AG04450 (cell line): ENCODE measurements at regions not wholly inside any gene's neighbourhood (a gene's known extent, or its start where the extent isn't known, plus 50 kb on each side); places are given as distances from the start of the nearest gene placed in this dataset.
"Not testable (repeated sequence)": the region's sequence is repeated elsewhere in the genome, so short reads cannot be mapped to it uniquely, and the experiment has no call there.

Experiments
- CTCF ChIA-PET: fragments of 300-600, 350-600 bp; formaldehyde crosslinking; extraction: SDS; loops from one replicate; lab custom pipeline; 2022; ENCODE audit warnings: antibody characterized with exemption, inconsistent platforms; lab: Charles Lee
- POLR2A ChIA-PET: fragments of 350-600 bp; formaldehyde crosslinking; extraction: SDS; loops from one replicate; lab custom pipeline; 2021; ENCODE audit warnings: antibody characterized with exemption, inconsistent platforms; lab: Yijun Ruan, JAX
- DNase-seq: peaks from one replicate; pipeline ENCODE4 v3.0.0-alpha.2; 2011; ENCODE audit warnings: low read depth, low spot score
- H3K27ac ChIP-seq: one replicate; pipeline ENCODE4 v1.5.1; 2012; ENCODE audit warnings: low read depth, low read length, control low read depth
- H3K27me3 ChIP-seq: one replicate; pipeline ENCODE4 v1.6.0; 2012; ENCODE audit warnings: low read length; ENCODE audit not compliant: control insufficient read depth, insufficient read depth
- H3K4me3 ChIP-seq: 2 replicates; pipeline ENCODE4 v1.5.1; 2011; ENCODE audit warnings: mild to moderate bottlenecking, low read depth, low read length, control low read depth
- H3K9me3 ChIP-seq: 2 replicates; pipeline ENCODE4 v1.5.1; 2012; ENCODE audit warnings: low read length; ENCODE audit not compliant: control insufficient read depth, insufficient read depth
- TF ChIP-seq, protein P1 (sequence below): IDR thresholded peaks from 2 replicates; pipeline ENCODE4 v1.5.1; 2011; ENCODE audit warnings: low read depth, low read length, control low read depth, inconsistent platforms

DNA sequence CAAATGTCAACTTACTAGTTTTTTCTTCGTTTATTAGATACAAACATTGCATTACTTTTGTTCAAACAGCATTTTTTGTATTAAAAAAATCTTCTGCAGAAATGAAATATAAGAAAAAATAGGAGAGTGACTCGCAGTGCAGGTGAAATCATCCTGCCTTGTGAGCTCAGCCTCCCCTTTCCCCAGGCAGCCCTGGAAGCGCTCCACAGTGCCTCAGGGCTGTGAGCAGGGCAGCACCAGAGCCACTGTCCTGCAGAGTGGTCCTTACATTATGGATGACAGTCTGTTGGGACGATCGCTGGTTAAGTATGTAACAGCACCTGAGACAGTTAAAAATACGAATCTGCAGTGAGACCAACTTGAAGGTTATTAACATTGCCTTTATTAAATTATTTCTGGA lies 695.4 kb upstream of the POM121L12 start:
- no peak overlapping the region for H3K27ac ChIP-seq
- peaks cover 20% of the 10 kb centered on the region for H3K9me3 ChIP-seq
- no peaks in the 10 kb centered on the region for H3K27me3 ChIP-seq
- TF ChIP-seq, protein P1, sequence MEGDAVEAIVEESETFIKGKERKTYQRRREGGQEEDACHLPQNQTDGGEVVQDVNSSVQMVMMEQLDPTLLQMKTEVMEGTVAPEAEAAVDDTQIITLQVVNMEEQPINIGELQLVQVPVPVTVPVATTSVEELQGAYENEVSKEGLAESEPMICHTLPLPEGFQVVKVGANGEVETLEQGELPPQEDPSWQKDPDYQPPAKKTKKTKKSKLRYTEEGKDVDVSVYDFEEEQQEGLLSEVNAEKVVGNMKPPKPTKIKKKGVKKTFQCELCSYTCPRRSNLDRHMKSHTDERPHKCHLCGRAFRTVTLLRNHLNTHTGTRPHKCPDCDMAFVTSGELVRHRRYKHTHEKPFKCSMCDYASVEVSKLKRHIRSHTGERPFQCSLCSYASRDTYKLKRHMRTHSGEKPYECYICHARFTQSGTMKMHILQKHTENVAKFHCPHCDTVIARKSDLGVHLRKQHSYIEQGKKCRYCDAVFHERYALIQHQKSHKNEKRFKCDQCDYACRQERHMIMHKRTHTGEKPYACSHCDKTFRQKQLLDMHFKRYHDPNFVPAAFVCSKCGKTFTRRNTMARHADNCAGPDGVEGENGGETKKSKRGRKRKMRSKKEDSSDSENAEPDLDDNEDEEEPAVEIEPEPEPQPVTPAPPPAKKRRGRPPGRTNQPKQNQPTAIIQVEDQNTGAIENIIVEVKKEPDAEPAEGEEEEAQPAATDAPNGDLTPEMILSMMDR, result no peak
- ChIA-PET CTCF (no interaction called here), POLR2A (no interaction called here)
- DNase-seq, result no peak
- no peak overlapping the region for H3K4me3 ChIP-seq

DNA sequence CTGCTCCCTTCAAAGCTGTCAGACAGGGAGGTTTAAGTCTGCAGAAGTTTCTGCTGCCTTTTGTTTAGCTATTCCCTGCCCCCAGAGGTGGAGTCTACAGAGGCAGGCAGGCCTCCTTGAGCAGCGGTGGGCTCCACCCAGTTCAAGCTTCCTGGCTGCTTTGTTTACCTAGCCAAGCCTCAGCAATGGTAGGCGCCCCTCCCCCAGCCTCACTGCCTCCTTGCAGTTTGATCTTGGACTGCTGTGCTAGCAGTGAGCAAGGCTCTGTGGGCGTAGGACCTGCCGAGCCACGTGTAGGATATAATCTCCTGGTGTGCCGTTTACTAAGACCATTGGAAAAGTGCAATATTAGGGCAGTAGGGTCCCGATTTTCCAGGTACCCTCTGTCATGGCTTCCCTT lies 707.1 kb upstream of the POM121L12 start:
- H3K4me3 ChIP-seq, POLR2A ChIA-PET, DNase-seq, H3K27ac ChIP-seq, H3K27me3 ChIP-seq, CTCF ChIA-PET: not testable (repeated sequence)
- peaks cover 18% of the 10 kb centered on the region for H3K9me3 ChIP-seq

DNA sequence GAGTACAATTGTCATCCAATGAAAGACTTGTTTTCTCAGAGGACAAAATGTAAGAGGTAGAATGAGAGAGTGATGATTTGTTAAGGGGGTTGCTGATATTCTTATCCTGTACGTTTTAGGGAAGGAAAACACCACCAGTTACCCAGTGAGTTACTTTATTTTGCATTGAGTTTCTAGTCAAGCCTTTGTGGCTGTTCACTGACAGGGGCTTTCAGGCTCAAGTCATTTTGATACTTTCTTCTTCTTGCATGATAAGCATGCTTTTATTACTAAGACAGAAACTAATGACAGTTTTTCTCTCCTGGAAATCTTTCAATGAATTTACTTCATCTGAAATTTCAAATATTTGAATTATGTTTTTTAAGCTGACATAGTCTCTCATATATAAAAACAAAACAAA lies 710.2 kb upstream of the POM121L12 start:
- ChIA-PET CTCF (no interaction called here), POLR2A (no interaction called here)
- Histone ChIP-seq H3K9me3 (peaks cover 20% of the 10 kb centered on the region), H3K27ac (no peak overlapping the region), H3K4me3 (no peak overlapping the region), H3K27me3 (no peaks in the 10 kb centered on the region)
- TF ChIP-seq, protein P1, result no peak
- DNase-seq, result no peak

DNA sequence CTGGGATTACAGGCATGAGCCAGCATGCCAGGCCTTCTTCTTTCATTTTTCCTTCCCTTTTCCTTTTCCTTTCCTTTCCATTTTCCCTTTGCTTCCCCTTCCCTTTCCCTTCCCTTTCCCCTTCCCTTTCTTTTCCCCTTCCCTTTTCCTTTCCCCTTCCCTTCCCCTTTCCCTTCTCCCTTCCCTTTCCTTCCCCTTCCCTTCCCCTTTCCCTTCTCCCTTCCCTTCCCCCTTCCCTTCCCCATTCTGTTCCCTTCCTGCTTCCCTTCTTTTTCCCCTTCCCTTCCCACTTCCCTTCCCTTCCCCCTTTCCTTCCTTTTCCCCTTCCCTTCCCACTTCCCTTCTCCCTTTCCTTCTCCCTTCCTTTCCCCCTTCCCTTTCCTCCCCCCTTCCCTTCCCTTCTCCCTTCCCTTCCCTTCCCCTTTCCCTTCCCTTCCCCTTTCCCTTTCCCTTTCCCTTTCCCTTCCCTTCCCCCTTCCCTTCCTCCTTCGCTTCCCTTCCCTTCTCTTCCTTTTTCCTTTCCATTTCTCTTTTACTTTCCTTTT lies 712.2 kb upstream of the POM121L12 start:
- DNase-seq, result no peak
- Histone ChIP-seq H3K27me3 (no peaks in the 10 kb centered on the region), H3K4me3 (no peak overlapping the region), H3K27ac (no peak overlapping the region), H3K9me3 (peaks cover 17% of the 10 kb centered on the region)
- CTCF ChIA-PET, result no interaction called here
- POLR2A ChIA-PET, result no interaction called here
- TF ChIP-seq, protein P1, result no peak

DNA sequence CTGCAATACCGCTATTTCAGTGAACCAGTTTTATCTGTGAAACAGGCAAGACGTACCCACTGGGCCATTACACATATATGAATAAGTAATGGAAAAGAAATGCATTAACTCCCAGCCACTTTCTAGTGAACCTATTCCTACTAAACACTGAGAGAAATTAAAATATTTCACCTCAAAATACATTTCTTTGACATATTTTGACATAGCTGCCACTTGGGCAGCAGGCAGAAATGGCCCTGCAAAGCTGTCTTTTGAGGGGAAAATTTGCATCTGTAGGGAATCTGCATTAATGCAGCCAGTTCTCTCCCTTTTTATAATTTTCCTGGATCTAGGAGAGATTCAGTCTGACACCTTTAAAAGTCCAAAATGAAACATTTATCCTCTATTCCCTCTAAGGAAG lies 714.8 kb upstream of the POM121L12 start:
- ChIA-PET POLR2A (no interaction called here), CTCF (no interaction called here)
- Histone ChIP-seq H3K4me3 (no peak overlapping the region), H3K9me3 (peaks cover 13% of the 10 kb centered on the region), H3K27me3 (no peaks in the 10 kb centered on the region), H3K27ac (no peak overlapping the region)
- no peak for DNase-seq
- TF ChIP-seq, protein P1, result no peak
